ENCODE measurements at regions not wholly inside any gene's neighbourhood (a gene's known extent, or its start where the extent isn't known, plus 50 kb on each side); places are given as distances from the start of the nearest gene placed in this dataset.

DNA sequence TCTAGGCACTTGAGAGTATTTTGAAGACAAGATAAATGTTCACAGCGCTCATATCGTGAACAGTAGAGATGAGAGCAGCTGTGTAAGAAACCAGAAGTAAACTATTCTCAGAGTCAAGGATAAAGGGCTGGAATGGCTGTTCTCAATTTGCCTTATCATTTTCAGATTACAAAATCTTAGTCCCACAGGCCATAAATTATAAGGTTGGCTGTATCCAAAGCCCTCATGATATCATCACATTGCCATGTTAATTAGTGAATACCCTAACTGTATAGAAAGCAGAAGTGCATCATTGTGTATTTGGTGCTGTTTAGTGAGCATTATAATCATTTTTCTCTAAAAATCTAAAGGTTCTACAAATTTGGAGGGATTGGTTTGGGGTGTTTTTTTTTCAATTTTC, 168.9 kb upstream of the EDNRA start:
- H2BK120ac ChIP-seq (replicated peaks; ENCODE audit: low read depth, low read length) = no peak overlapping the region
- FAIRE-seq (no peak), DNase-seq (ENCODE audit: low read depth in 1 of 2, low spot score in 2 of 2) (no peak)
- H3K4ac ChIP-seq (replicated peaks; ENCODE audit: insufficient read length, low read depth, low read length) = no peak overlapping the region
- H3K23me2 ChIP-seq (ENCODE audit: low read depth, low read length) = no peaks in the 10 kb centered on the region
- H3K27ac ChIP-seq (ENCODE audit: low read depth, low read length) = no peak overlapping the region
- H2BK15ac ChIP-seq (ENCODE audit: low read length) = no peak overlapping the region
- H2BK12ac ChIP-seq (ENCODE audit: low read depth, low read length) = no peak overlapping the region
- no peaks in the 10 kb centered on the region for H3K9me3 ChIP-seq (ENCODE audit: insufficient read depth in 2 of 2, low read depth in 1 of 2, low read length in 1 of 2)
- no peak overlapping the region for H2AFZ ChIP-seq (ENCODE audit: low read length)
- no peak overlapping the region for H3K23ac ChIP-seq (ENCODE audit: insufficient read length)
- no peak overlapping the region for H2AK5ac ChIP-seq (ENCODE audit: low read depth, low read length)
- H3K4me1 ChIP-seq (replicated peaks in 1 of 4; ENCODE audit: control insufficient read depth in 3 of 4, insufficient read depth in 4 of 4, low read length in 3 of 4) = no peaks in the 10 kb centered on the region
- TF ChIP-seq HDAC6 (IDR thresholded peaks at IDR 0.05; ENCODE audit: low read depth, low read length) = no peak
- no peak for TF ChIP-seq CEBPB (IDR thresholded peaks at IDR 0.05; ENCODE audit: low read depth, low read length)
- TF ChIP-seq, protein P1, sequence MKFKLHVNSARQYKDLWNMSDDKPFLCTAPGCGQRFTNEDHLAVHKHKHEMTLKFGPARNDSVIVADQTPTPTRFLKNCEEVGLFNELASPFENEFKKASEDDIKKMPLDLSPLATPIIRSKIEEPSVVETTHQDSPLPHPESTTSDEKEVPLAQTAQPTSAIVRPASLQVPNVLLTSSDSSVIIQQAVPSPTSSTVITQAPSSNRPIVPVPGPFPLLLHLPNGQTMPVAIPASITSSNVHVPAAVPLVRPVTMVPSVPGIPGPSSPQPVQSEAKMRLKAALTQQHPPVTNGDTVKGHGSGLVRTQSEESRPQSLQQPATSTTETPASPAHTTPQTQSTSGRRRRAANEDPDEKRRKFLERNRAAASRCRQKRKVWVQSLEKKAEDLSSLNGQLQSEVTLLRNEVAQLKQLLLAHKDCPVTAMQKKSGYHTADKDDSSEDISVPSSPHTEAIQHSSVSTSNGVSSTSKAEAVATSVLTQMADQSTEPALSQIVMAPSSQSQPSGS (IDR thresholded peaks at IDR 0.05; ENCODE audit: low read length) = no peak
- TF ChIP-seq RBBP5 (IDR thresholded peaks at IDR 0.05; ENCODE audit: borderline replicate concordance, low read depth, low read length) = no peak
- TF ChIP-seq CHD1 (IDR thresholded peaks at IDR 0.05; ENCODE audit: low read depth, low read length) = no peak
- no peak for TF ChIP-seq KDM4A (IDR thresholded peaks at IDR 0.05; ENCODE audit: low read depth, low read length, severe bottlenecking)
- no peak overlapping the region for H4K5ac ChIP-seq (ENCODE audit: insufficient read length, low read depth, low read length)
- no peak overlapping the region for H3K9ac ChIP-seq (replicated peaks in 1 of 4; ENCODE audit: extremely low read depth in 1 of 4, low read depth in 3 of 4, low read length in 3 of 4)
- 96% methylated on average over 2 of the region's 2 CpGs; no CpG with 5 or more reads in 1 of the 2 experiments for WGBS, 2 experiments (ENCODE audit: extremely low coverage in 1 of 2, insufficient coverage in 1 of 2, insufficient read length in 1 of 2, insufficient replicate concordance in 2 of 2, low coverage in 1 of 2, low lambda C conversion rate in 2 of 2, missing lambda C conversion rate in 1 of 2)
- no peaks in the 10 kb centered on the region for H4K20me1 ChIP-seq (replicated peaks in 1 of 2; ENCODE audit: control insufficient read depth in 1 of 2, insufficient read depth in 2 of 2, low read length in 2 of 2)
- no peaks in the 10 kb centered on the region for H3K27me3 ChIP-seq (replicated peaks in 1 of 4; ENCODE audit: control insufficient read depth in 3 of 4, extremely low read depth in 1 of 4, insufficient read depth in 3 of 4, low read length in 3 of 4)
- POLR2A ChIA-PET (ENCODE audit: partially characterized antibody) = no interaction called here
- CTCF ChIA-PET (ENCODE audit: partially characterized antibody) = interaction anchor here (1.4 kb wide), 1 partner anchor 33 kb away, joined by 3 read pairs; no protein-coding TSS in a partner anchor
- no peak overlapping the region for H3K18ac ChIP-seq (ENCODE audit: extremely low read depth, low read length)
- no peaks in the 10 kb centered on the region for H3K36me3 ChIP-seq (ENCODE audit: control insufficient read depth in 2 of 4, insufficient read depth in 4 of 4, low read length in 3 of 4)
- H4K91ac ChIP-seq (replicated peaks; ENCODE audit: insufficient read length, low read length) = no peak overlapping the region
- no peak overlapping the region for H3K56ac ChIP-seq (replicated peaks; ENCODE audit: insufficient read length, low read depth, low read length)
- H2BK20ac ChIP-seq (ENCODE audit: low read length) = no peak overlapping the region
- no peak overlapping the region for H2BK5ac ChIP-seq (ENCODE audit: low read depth, low read length)
- H3K79me1 ChIP-seq (ENCODE audit: low read depth, low read length) = no peaks in the 10 kb centered on the region
- no peak overlapping the region for H3K4me3 ChIP-seq (ENCODE audit: extremely low read depth in 1 of 4, insufficient read depth in 2 of 4, low read depth in 3 of 4, low read length in 4 of 4)
- no peak overlapping the region for H3K4me2 ChIP-seq (ENCODE audit: insufficient read depth in 1 of 2, low read depth in 2 of 2, low read length in 2 of 2)
- no peak overlapping the region for H3K14ac ChIP-seq (ENCODE audit: insufficient read length)
- no peak overlapping the region for H4K8ac ChIP-seq (ENCODE audit: extremely low read depth, insufficient read depth, low read length)
- no peaks in the 10 kb centered on the region for H3K79me2 ChIP-seq (ENCODE audit: control insufficient read depth in 1 of 2, insufficient read depth in 2 of 2, low read length in 2 of 2)
